ENCODE measurements at regions not wholly inside any gene's neighbourhood (a gene's known extent, or its start where the extent isn't known, plus 50 kb on each side); places are given as distances from the start of the nearest gene placed in this dataset.
"Not testable (repeated sequence)": the region's sequence is repeated elsewhere in the genome, so short reads cannot be mapped to it uniquely, and the experiment has no call there.

DNA sequence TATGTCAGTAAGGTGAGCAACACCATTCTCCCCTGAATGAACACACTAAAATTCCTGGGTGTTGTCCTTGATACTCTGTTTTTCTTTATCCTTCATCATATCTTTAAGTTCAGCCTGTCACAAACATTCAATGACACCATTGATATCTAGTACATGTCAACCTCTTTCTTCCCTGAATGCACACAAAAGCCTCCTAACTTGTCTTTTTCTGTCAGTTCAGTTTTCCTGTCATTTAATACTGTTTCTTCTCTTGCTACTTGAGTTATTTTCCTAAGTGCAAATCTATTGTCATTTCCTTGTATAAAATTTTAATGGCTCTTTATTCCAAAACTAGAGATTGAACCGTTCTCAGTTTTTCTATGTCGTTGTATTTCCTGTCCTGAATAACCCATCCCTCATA, 1107.6 kb upstream of the SLC39A10 start:
- DNase-seq (ENCODE audit: low read depth in 2 of 2) = no peak

DNA sequence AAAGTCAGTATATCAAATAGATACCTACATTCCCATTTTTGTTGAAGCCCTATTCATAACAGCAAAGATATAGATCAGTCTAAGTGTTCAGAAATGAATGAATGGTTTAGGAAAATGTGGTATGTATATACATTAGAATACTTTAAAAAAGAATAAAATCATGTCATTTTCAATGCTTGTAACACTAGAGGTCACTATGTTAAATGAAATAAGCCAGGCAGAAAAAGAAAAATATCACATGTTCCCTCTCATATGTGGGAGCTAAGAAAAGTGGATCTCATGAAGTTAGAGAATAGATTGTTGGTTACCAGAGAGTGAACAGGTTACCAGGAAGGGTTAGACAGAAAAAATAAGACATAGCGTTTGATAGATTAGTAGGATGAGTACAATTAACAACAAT, 1111.0 kb upstream of the SLC39A10 start:
- DNase-seq (ENCODE audit: low read depth in 2 of 2) = no peak

DNA sequence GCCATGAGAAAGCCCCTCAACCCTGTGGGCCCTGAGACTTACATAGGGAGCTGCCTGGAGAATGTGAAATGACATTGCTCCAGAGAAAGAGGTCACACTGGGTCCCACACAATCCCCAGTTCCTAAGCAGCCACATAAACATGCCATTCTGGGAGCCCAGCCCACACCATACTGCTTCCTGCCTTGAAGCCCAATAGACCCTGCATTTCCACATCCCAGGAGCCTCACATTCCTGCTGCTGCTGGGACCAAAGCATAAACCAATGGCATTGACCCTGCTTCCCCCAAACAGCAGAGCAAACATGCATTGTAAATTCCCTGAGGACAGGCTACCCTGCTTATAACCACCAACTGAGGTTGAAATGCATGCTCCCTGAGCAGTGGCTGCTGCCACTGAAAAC, 1117.6 kb upstream of the SLC39A10 start:
- no peak for DNase-seq (ENCODE audit: low read depth in 2 of 2)

DNA sequence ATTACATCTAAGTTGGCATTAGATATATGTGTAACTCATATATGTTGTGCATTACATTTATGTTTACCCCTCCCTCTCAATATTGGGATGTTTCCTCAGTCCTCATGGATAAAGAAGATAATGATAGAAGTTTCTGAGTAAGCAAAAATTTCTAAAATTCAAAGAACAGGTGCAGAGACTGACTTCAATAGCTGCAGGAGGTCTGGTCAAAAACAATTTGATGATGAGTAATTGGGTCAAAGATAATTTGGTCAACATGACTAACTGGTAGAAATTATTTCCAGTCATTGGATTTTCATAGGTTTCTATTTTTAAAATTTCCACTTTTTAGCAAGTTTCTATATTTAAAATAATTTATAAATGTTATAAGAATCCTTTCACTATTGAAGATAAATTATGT, 1130.9 kb upstream of the SLC39A10 start:
- DNase-seq (ENCODE audit: low read depth in 2 of 2) = no peak

DNA sequence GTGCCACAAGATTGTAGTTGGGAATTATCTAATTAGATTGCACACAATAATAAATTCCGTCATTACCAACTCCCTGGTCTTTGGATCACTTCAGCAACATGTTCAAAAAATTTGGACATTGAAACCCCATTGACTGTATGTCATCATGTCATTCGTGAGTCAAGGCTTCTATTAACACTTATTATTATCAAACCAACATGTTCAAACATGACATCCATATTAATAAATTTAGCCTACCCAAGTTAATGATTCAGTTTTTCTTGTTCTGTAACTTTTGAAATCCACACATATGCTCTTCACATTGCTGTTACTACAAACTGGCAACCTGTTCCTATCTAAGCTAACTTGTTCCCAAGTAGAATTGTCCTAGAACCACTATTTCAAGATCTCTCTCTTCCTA, 1142.7 kb upstream of the SLC39A10 start:
- DNase-seq (ENCODE audit: low read depth in 2 of 2) = no peak

DNA sequence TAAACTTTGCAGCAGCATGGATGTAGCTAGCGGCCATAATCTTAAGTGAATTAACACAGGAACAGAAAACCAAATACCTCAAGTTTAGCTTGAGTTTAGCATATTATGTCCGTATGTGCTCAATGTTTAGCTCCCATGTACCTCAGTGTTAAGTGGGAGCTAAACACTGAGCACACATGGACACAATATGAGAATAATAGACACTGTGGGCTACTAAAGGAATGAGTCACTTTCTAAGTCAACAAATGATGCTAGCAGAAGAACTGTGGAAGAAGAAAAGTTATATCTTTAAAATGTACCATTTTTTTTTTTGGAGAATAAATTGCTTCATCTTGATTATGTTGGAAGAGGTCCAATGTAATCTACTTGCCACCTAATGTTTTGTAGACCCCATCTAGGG, 1146.0 kb upstream of the SLC39A10 start:
- not testable (repeated sequence) for DNase-seq (ENCODE audit: low read depth in 2 of 2)

DNA sequence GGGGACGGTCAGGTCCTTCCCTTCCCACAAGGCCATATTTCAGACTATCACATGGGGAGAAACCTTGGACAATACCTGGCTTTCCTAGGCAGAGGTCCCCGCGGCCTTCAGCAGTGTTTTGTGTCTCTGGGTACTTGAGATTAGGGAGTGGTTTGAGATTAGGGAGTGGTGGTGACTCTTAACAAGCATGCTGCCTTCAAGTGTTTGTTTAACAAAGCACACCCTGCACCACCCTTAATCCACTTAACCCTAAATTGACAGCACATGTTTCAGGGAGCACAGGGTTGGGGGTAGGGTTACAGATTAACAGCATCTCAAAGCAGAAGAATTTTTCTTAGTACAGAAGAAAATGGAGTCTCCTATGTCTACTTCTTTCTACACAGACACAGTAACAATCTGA, 1152.2 kb upstream of the SLC39A10 start:
- not testable (repeated sequence) for DNase-seq (ENCODE audit: low read depth in 2 of 2)

DNA sequence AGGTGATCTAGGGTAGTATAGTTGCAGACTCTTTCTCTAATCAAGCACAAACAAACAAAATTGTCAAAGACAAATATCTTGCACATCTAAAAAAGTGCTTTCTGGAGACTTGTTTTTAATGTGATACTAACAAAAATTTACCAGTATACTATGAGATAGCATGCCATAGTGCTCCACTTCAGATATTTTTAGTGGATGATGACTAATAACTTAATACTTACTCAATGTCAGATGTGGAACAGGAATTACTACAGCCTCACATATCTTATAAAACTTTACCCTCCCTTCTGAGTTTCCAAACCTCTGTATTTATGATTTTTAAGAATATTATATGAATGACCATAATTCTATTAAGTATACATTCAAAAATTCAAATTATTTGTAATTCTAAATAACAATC, 1162.0 kb upstream of the SLC39A10 start:
- no peak for DNase-seq (ENCODE audit: low read depth in 2 of 2)

DNA sequence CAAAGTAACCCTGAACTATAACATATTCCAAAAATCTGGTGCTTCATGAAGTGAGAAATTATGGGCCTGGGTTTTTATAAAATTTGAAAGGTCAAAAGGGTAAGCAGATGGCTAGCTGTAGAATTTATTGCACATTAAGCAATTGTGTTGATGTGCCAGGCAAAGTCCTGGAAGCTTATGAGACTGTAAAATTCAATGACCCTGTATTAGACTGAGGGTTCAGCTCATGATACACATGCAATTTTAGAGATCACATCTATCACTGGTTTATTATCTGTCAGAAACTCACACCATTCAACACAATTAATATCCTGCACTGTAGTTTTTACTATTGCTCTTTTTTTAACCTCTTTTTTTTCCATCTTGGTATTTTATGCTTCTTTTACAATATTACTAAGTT, 1162.6 kb upstream of the SLC39A10 start:
- DNase-seq (ENCODE audit: low read depth in 2 of 2) = no peak

DNA sequence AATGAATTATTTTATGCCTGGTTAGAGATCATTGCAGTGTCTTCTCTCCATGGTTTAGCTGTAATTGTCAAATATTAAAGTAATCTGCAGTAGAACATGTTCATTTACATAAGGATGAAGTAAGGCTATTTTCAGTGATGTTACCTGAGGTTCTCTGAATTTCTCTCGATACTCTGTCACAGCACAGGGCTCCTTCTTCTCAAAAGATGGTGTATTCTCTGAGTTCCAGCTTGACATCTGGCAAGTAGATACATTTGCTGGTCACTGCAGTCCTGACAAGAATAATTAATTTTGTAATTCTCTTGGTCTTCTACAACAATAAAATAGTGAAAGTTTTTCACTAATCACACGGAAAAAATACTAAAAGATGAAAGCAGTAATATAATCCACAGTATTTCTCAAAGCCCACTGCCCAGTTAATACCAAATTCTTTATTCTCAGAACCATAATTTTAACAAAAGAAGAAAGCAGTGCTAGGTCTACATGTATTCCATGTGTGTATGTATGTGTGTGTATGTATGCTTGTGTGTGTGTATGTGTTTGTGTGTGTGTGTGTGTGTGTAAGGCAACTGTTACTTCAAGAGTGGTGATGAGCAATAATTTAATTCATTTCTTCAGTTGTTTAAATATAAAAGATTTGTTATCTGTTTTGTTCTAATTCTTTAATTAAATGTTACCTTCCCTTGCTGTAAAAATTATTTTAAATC, 1165.5 kb upstream of the SLC39A10 start:
- DNase-seq (ENCODE audit: low read depth in 2 of 2) = no peak

DNA sequence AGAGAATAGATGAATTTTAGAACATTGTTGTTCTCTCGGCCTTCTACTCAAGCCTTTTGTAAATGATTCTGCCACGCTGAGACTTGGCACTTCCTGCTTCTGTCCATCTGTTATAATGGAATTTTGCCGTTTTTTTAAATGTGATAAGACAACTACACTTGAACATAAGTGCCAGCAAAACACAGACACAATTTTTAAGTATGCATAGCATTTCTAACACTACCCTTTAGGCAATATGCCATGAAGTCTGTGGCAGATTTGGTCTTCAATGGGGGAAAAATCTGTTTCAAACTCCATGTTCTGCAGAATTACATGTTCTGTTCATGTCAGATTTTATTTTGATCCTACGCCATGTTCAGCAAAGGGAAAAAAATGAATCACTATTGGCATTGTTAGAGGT, 1170.7 kb upstream of the SLC39A10 start:
- no peak for DNase-seq (ENCODE audit: low read depth in 2 of 2)

DNA sequence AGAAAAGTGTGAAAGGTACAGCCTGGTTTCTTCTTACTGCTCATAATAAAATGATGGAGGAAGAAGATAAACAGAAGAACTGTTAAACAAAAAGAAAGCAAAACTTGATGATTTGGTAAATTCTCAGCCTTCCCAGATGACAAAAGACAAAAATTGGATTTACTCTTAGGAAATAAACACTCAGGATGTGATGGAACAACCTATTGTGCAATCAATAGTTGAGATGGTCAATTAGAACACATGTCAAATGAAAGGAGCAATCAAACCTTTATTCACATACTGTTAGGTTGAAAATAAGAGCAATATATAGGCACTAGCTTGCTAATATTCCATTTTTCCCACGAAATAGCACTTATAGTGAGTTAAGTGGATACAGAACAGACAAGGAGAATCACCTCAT, 1174.0 kb upstream of the SLC39A10 start:
- DNase-seq (ENCODE audit: low read depth in 2 of 2) = no peak

DNA sequence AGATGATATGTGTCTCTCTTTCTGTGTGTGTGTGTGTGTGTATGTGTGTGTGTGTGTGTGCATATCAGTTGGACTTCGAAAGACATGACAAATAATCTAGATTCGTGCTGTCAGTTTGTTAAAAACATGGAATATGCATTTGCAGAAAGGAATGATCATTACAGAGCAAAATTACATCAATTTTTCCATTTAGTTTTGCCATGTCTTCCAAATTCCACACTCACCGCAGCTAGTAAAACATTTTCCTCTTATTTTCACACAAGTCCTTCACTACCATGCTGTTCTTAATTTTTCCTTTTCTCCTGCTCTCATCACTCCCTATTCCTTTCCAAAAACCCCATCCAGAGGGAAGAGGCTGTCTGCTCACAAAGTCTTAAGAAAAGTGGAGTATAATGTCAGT, 1191.4 kb upstream of the SLC39A10 start:
- DNase-seq (ENCODE audit: low read depth in 2 of 2) = no peak

DNA sequence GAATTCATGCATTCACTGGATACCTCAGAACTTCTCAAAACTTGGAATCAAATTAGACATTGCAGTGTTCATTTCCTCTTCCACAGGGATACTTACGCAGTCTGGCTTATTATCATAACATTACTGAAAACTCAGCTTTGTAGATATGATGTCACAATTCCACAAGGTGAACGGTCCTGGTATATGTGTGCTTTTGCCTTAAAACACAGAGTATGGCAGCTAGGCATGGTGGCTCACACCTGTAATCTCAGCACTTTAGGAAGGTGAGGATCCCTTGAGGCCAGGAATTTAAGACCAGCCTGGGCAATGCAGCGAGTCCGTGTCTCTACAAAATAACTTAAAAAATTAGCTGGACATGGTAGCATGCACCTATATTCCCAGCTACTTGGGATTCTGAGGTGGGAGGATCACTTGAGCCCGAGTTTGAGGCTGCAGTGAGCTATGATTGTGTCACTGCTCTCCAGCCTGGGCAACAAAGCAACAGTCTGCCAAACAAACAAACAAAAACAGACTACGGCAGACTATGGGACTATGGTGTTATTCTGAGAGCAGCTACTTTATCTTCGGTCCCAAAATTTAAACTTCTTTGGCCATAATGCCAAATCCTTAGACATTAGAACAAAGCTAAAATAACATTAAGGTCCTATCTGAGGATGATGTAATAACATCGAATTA, 1191.9 kb upstream of the SLC39A10 start:
- no peak for DNase-seq (ENCODE audit: low read depth in 2 of 2)

DNA sequence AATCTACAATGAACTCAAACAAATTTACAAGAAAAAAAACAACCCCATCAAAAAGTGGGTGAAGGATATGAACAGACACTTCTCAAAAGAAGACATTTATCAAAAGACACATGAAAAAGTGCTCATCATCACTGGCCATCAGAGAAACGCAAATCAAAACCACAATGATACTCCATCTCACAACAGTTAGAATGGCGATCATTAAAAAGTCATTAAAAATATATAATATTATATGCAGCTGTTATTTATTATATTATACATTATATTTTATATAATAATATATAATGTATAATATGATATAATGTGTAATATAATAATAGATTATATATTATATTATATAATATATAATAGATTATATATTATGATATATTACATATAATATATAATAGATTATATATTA, 1194.1 kb upstream of the SLC39A10 start:
- DNase-seq (ENCODE audit: low read depth in 2 of 2) = not testable (repeated sequence)

DNA sequence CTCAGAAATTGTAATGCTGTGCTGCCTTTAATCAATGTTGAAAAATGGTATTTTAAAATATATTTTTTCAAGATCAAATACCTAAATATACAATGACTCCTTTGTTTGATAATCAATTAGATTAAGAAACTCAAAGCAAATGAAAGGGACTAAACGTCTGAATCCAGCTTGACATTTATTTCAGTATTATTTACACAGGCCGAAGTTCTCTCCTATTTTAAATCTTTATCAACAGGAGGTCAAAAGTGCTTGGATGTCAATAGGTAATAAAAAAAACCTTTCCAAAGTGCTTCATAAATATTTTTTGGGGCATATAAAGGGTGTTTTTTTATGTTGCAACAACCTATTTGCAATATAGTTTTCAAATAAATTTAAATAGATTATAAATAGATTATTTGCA, 1201.7 kb upstream of the SLC39A10 start:
- no peak for DNase-seq (ENCODE audit: low read depth in 2 of 2)

DNA sequence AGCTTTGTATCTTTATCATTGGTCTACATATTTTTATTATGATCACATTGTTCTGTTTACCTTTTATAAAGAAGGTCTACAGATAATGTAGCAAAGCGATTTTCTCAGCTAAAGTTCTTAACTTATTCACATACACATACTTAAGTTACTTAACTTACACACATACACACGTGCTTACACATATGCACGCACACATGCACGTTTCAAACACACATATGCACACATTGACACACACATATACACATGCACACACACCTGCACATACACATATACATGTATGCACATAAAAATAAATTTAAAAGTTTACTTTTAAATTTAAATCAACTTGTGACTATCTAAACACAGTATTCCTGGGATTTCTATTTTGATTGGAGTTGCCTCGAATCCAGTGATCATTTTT, 1204.5 kb upstream of the SLC39A10 start:
- no peak for DNase-seq (ENCODE audit: low read depth in 2 of 2)

DNA sequence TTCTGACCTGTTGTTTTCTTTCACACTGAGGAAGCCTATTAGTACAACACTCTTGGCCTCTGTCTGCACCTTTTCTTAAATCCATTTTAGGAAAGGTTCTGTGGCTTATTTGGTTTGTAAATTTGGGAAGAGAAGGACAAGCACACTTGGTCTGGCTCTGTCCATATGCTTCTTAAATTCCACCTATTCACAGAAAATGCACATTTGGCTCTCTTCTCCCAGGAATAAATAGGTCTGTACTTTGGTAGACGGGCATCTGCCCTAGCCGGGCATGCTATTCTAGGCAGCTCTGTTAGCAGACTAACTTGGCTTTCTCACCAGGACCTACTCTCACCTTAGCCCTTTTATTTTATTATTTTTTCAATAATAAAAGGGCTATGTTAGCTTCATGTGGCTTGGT, 1211.8 kb upstream of the SLC39A10 start:
- DNase-seq (ENCODE audit: low read depth in 2 of 2) = no peak

DNA sequence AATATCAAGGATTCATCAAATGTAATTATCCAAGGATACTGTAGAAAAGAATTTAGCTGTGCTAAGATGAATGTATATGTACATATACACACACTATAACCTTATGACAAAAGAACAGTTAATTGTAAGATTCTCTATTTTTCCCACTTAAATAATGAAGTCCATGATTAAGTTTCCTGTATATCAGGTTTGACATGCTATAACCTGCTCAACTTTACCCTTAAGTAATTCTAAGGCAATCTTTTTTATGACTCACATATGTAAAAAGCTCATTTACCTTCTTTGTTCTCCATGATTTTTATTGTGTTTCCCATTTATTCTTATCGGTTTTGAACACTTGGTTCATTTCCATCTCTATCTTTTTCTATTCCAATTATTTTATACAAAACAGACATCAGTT, 1213.1 kb upstream of the SLC39A10 start:
- no peak for DNase-seq (ENCODE audit: low read depth in 2 of 2)

DNA sequence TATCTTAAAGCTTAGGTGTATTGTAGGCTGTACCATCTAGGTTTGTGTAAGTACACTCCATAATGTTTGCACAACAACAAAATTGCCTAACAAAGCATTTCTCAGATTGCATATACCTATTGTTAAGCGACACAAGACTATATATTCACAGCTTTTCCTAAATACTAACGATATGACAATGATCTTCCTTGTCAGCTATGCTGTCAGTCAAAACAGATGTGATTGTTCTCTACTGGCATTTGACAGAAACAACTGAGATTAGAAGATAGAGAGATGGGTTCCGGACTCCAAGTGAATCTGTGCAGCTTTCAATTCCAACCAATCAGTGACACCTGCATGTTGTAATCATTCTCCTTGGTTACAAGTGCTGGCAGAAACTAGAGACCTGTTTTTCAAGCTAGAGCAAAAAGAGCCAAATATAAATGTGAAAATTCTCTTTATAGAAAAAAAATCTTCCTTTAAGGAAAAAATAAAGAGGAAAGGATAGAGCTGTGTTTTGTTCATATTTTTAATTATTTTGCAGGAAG, 1232.3 kb upstream of the SLC39A10 start:
- DNase-seq (ENCODE audit: low read depth in 2 of 2) = no peak

DNA sequence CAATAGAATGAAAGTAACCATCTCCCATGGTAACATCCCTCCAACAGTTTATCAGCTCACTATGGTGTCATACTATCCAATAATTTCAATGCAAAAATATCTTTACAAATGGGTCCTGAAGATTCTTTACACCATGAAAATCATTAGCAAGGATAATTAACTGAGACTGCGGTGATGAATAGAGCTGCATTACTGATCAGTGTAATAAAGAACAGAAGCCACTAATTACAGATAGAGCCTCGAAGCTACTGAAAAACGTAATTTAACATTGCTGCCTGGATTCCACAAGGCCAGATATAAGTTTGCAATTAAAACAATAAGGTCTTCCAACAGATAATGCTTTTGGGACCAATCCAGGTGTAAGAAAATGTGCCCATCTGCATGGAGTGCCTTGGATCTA, 1245.8 kb upstream of the SLC39A10 start:
- no peak for DNase-seq (ENCODE audit: low read depth in 2 of 2)

DNA sequence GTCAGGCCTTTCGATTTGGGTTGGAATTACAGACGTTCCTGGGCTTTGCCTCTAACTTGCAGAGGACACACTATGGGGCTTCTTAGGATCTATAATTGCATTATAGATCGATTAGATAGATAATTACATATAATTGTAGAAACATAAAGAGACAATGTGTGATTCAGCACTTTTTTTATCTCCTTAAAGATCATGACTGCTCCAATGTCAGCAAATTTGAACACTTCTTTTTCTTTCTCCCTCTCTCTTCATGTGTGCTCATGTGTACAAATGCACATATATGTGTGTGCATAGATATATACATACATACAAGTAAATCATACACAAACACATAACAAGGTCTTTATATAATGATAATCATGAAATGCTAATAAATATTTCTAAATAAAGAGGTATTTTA, 1261.2 kb upstream of the SLC39A10 start:
- DNase-seq (ENCODE audit: low read depth in 2 of 2) = no peak

DNA sequence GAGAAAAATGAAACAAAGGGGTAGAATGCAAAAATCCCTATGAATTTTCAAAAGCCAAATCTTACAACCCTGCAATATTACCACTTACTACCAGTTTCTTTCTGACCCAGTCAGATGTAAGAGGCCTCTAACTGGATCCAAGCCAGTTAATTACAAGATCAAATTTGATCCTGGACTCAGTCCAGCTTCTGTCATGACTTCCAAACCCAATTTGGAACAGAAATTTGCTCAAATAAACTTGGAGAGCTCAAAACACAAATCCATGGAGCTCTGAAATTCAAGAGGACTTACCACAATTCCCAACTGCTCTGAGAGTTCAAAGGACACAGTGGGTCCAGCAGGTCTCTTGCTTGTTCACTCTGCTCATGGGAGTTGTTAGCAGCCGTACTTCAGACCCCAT, 1271.7 kb upstream of the SLC39A10 start:
- DNase-seq (ENCODE audit: low read depth in 2 of 2) = no peak

DNA sequence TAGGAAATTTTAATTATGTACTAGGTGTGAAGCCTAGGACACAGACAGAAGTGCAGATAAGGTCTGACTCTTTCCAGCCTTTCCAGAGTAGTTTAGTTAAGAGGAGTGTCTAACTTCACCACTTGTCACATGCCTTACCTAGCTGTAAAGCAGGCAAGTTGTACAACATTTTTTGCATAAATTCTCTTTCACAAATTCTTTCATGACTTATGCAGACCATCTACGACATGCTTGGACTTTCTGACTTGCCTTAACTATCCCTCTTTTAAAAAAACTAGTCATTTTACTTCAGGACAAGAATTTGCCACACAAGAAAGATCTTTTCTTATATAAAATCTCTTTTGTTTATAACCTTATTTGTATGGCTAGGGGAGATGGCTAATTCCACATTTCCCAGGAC, 1273.6 kb upstream of the SLC39A10 start:
- no peak for DNase-seq (ENCODE audit: low read depth in 2 of 2)
